Endothelial cell of umbilical vein (primary cell): ENCODE measurements at regions not wholly inside any gene's neighbourhood (a gene's known extent, or its start where the extent isn't known, plus 50 kb on each side); places are given as distances from the start of the nearest gene placed in this dataset.

ENCODE experiments used
- BruUV-seq: library from RNA; stranded (reverse); fragments of 400-500 nt; replicated peaks from 2 replicates; lab custom pipeline; 2021; lab: Mats Ljungman, UMichigan
- CTCF ChIA-PET: fragments of 300-600, 350-600 bp; sonication (Branson Sonifier 250); formaldehyde crosslinking; loops from one replicate; lab custom pipeline; 2021; ENCODE audit warnings: antibody characterized with exemption, inconsistent platforms; lab: Charles Lee
- POLR2A ChIA-PET: fragments of 300-600, 350-600 bp; sonication (Branson Sonifier 250); formaldehyde crosslinking; loops from one replicate; lab custom pipeline; 2021; ENCODE audit warnings: antibody characterized with exemption, inconsistent platforms; lab: Charles Lee
- DNase-seq: peaks from one replicate; pipeline ENCODE4 v3.0.0-alpha.2; 2011; ENCODE audit warnings: low read depth, low spot score
- FAIRE-seq: peaks from 2 replicates; lab custom pipeline; 2011; peaks lifted over from hg19 to GRCh38; lab: Jason Lieb, UNC
- H2AFZ ChIP-seq: 2 replicates; pipeline ENCODE4 v1.6.0; 2012; ENCODE audit warnings: low read depth, low read length, control low read depth, inconsistent platforms
- H3K27ac ChIP-seq: 2 replicates; pipeline ENCODE4 v1.5.1; 2011; ENCODE audit warnings: low read depth, mild to moderate bottlenecking, control low read depth, low read length, moderate library complexity; ENCODE audit not compliant: insufficient read depth
- H3K27me3 ChIP-seq, 2 experiments: 2 replicates each; pipeline versions ENCODE4 v1.6.0 to v1.6.1; 2011; ENCODE audit warnings: low read length in 2 of 2, mixed read lengths in 1 of 2; ENCODE audit not compliant: control insufficient read depth in 2 of 2, insufficient read depth in 2 of 2
- H3K36me3 ChIP-seq, 2 experiments: 2 replicates in 1 of 2; 3 replicates in 1 of 2; pipeline ENCODE4 v1.5.1; 2011; ENCODE audit warnings: low read length in 2 of 2, mild to moderate bottlenecking in 1 of 2, moderate library complexity in 1 of 2; ENCODE audit not compliant: control insufficient read depth in 2 of 2, insufficient read depth in 2 of 2; ENCODE audit errors: extremely low read depth in 1 of 2
- H3K4me1 ChIP-seq: 3 replicates; pipeline ENCODE4 v1.5.1; 2011; ENCODE audit warnings: mild to moderate bottlenecking, low read length; ENCODE audit not compliant: control insufficient read depth, insufficient read depth; ENCODE audit errors: extremely low read depth
- H3K4me2 ChIP-seq: 2 replicates; pipeline ENCODE4 v1.6.1; 2011; ENCODE audit warnings: low read length, control low read depth, mixed read lengths; ENCODE audit not compliant: insufficient read depth
- H3K4me3 ChIP-seq, 3 experiments: fragments of 200-600 bp in 1 of 3; sonication (generic), shearing (Covaris generic) in 1 of 3; replicated peaks in 1 of 3; 2 replicates each; pipeline ENCODE4 v1.5.1; 2011 to 2016; ENCODE audit warnings: control low read depth in 3 of 3, low read length in 3 of 3, mild to moderate bottlenecking in 2 of 3, inconsistent platforms in 1 of 3, low read depth in 1 of 3, moderate library complexity in 1 of 3; ENCODE audit not compliant: insufficient read depth in 1 of 3
- H3K79me2 ChIP-seq: 2 replicates; pipeline ENCODE4 v1.6.0; 2012; ENCODE audit warnings: low read length, inconsistent platforms; ENCODE audit not compliant: control insufficient read depth, insufficient read depth
- H3K9ac ChIP-seq: replicated peaks from 2 replicates; pipeline ENCODE3; 2011; ENCODE audit warnings: low read length, control low read depth; ENCODE audit not compliant: insufficient read depth; ENCODE audit errors: extremely low read depth
- H3K9me1 ChIP-seq: replicated peaks from 3 replicates; pipeline ENCODE4 v1.6.0; 2011; ENCODE audit warnings: mild to moderate bottlenecking, low read length; ENCODE audit not compliant: control insufficient read depth, insufficient read depth; ENCODE audit errors: extremely low read depth
- H3K9me3 ChIP-seq: replicated peaks from 2 replicates; pipeline ENCODE4 v1.5.1; 2012; ENCODE audit warnings: low read length, inconsistent platforms; ENCODE audit not compliant: control insufficient read depth, insufficient read depth
- H4K20me1 ChIP-seq: replicated peaks from 2 replicates; pipeline ENCODE3; 2011; ENCODE audit warnings: mild to moderate bottlenecking, low read length; ENCODE audit not compliant: control insufficient read depth, insufficient read depth; ENCODE audit errors: extremely low read depth
- CTCF ChIP-seq, 2 donors: IDR thresholded peaks; 1 replicate in 1 of 2; 2 replicates in 1 of 2; pipeline ENCODE4 v1.5.1; 2011; ENCODE audit warnings: low read length in 2 of 2, mild to moderate bottlenecking in 2 of 2, moderate library complexity in 2 of 2, control low read depth in 1 of 2, inconsistent platforms in 1 of 2, low read depth in 1 of 2; ENCODE audit not compliant: insufficient read depth in 1 of 2; ENCODE audit errors: extremely low read depth in 1 of 2
- EZH2 ChIP-seq: IDR thresholded peaks from 2 replicates; pipeline ENCODE4 v1.6.1; 2012; ENCODE audit warnings: borderline replicate concordance, low read depth, mild to moderate bottlenecking, moderate library complexity, low read length, inconsistent platforms; ENCODE audit not compliant: severe bottlenecking
- FOS ChIP-seq: IDR thresholded peaks from 2 replicates; pipeline ENCODE4 v1.6.1; 2011; ENCODE audit warnings: mild to moderate bottlenecking, low read length, moderate library complexity, borderline replicate concordance; ENCODE audit not compliant: insufficient read depth
- GATA2 ChIP-seq: IDR thresholded peaks from 2 replicates; pipeline ENCODE4 v1.7.0; 2011; ENCODE audit warnings: low read depth, mild to moderate bottlenecking, moderate library complexity, mixed read lengths, low read length; ENCODE audit not compliant: insufficient read length, insufficient read depth
- JUN ChIP-seq: IDR thresholded peaks from 2 replicates; pipeline ENCODE4 v1.6.1; 2011; ENCODE audit warnings: borderline replicate concordance, low read depth; ENCODE audit not compliant: insufficient read length, insufficient read depth
- MAX ChIP-seq: IDR thresholded peaks from 2 replicates; pipeline ENCODE4 v1.6.1; 2011; ENCODE audit not compliant: insufficient read depth, insufficient read length
- MYC ChIP-seq: IDR thresholded peaks from one replicate; pipeline ENCODE4 v1.6.1; 2011; ENCODE audit warnings: mild to moderate bottlenecking, low read depth, low read length
- POLR2A ChIP-seq: IDR thresholded peaks from 2 replicates; pipeline ENCODE4 v1.6.1; 2012; ENCODE audit warnings: low read depth, mild to moderate bottlenecking, control low read depth, low read length
- POLR2AphosphoS5 ChIP-seq: IDR thresholded peaks from 2 replicates; pipeline ENCODE4 v1.6.1; 2012; ENCODE audit warnings: low read depth, mild to moderate bottlenecking, control low read depth, low read length, moderate library complexity; ENCODE audit not compliant: insufficient read depth
- dilution Hi-C: fragments of 300-500 bp; cut with MboI; formaldehyde crosslinking; loops from one replicate; pipeline ENCODE4 v1.15.0; 2019; ENCODE audit warnings: low sequenced_read_pairs; ENCODE audit not compliant: extremely low pct_ligation_motif_present
- intact Hi-C: fragments of 100-400 bp; cut with micrococcal nuclease; formaldehyde crosslinking; loops from one replicate; pipeline ENCODE4 v1.10.0; 2022

GRCh38 chr22:22398530-22399327 lies 109.8 kb downstream of the ZNF280B start:
- Histone ChIP-seq H3K4me1 (no peaks in the 10 kb centered on the region), H3K79me2 (no peaks in the 10 kb centered on the region), H3K9me1 (no peaks in the 10 kb centered on the region), H3K27me3 (peaks cover 2 to 12% of the 10 kb centered on the region in 2 experiments), H3K27ac (no peak overlapping the region), H4K20me1 (no peaks in the 10 kb centered on the region), H2AFZ (no peak overlapping the region), H3K4me3 (no peak overlapping the region), H3K4me2 (no peak overlapping the region), H3K36me3 (no peaks in the 10 kb centered on the region), H3K9ac (no peak overlapping the region), H3K9me3 (no peaks in the 10 kb centered on the region)
- dilution Hi-C loops (no loop called here), intact Hi-C loops (no loop called here)
- no peak for FAIRE-seq
- no TSS peak for BruUV-seq
- TF ChIP-seq CTCF (IDR thresholded peaks at IDR 0.05; ENCODE audit: extremely low read depth in 1 of 2, insufficient read depth in 1 of 2, low read depth in 1 of 2, low read length in 2 of 2) (no peak), JUN (no peak), POLR2A (no peak), GATA2 (no peak), FOS (no peak), POLR2AphosphoS5 (no peak), MAX (no peak), MYC (no peak), EZH2 (no peak)
- ChIA-PET CTCF (interaction anchor here (1.1 to 2.3 kb wide), 3 partner anchors 10 to 50 kb away, joined by 4 to 10 read pairs (median 8); no protein-coding TSS in a partner anchor), POLR2A (no interaction called here)
- DNase-seq = no peak
